ENCODE measurements at regions not wholly inside any gene's neighbourhood (a gene's known extent, or its start where the extent isn't known, plus 50 kb on each side); places are given as distances from the start of the nearest gene placed in this dataset. TPM values are rescaled to one million over a fixed set of nuclear protein-coding genes. Genes with fewer than 3 reads are reported as not detected.
"Not testable (repeated sequence)": the region's sequence is repeated elsewhere in the genome, so short reads cannot be mapped to it uniquely, and the experiment has no call there.

DNA sequence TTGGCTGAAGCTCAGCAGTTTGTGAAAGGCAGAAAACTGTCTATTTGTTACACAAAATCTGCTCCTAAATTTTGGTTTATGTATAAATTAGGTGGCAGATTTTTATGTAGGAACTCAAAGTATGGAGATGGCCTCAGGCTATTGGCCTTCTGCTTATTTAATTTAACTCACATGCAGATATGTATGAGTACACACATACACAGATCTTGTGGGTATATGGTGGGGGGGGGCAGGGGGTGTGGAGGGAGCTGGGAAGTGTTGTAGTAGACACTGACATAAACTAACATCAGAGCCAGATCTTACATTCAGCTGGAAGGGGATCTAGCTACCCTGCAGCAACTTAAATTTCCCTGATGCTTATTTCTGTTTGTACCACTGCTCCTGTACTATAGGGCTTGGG lies 170.8 kb downstream of the EPM2A start:
- H3K27ac ChIP-seq (ENCODE audit: low read depth, low read length), result no peak overlapping the region
- POLR2A ChIA-PET, result no interaction called here
- TF ChIP-seq, protein P1, sequence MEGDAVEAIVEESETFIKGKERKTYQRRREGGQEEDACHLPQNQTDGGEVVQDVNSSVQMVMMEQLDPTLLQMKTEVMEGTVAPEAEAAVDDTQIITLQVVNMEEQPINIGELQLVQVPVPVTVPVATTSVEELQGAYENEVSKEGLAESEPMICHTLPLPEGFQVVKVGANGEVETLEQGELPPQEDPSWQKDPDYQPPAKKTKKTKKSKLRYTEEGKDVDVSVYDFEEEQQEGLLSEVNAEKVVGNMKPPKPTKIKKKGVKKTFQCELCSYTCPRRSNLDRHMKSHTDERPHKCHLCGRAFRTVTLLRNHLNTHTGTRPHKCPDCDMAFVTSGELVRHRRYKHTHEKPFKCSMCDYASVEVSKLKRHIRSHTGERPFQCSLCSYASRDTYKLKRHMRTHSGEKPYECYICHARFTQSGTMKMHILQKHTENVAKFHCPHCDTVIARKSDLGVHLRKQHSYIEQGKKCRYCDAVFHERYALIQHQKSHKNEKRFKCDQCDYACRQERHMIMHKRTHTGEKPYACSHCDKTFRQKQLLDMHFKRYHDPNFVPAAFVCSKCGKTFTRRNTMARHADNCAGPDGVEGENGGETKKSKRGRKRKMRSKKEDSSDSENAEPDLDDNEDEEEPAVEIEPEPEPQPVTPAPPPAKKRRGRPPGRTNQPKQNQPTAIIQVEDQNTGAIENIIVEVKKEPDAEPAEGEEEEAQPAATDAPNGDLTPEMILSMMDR (IDR thresholded peaks at IDR 0.05; ENCODE audit: low read depth, low read length), result no peak
- DNase-seq (ENCODE audit: low read depth, low spot score), result no peak
- CTCF ChIA-PET, result no interaction called here
- H3K27me3 ChIP-seq (ENCODE audit: control insufficient read depth, insufficient read depth, low read length), result no peaks in the 10 kb centered on the region
- H3K9me3 ChIP-seq (ENCODE audit: control insufficient read depth, insufficient read depth, low read length), result no peaks in the 10 kb centered on the region
- H3K4me3 ChIP-seq (ENCODE audit: low read depth, low read length), result no peak overlapping the region

DNA sequence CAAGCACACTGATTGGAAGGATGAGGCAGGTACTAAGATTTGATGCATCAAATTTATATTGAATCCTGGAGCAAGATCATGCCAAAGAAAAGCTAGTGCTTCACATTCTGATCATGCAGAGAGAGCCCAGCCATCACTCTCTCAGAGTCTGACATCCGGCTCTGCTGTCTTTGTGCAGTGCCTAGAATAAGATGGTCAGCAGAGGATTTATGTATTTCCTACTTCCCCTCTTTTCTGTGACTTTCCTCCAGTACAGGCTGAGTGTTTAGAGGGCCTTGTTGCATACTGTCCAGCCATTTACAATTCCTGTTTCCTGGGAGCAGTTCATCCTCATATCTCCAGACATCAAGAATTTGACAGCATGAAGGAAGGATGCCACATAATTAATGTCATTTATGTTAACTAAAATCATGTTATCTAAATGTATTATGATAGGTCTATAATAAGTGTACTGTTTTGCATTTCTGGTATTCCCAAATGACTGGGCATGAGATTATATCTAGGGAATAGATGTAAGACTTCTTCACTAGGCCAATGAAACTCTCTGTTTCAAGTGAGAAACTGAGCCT lies 167.6 kb downstream of the EPM2A start:
- no peak overlapping the region for H3K4me3 ChIP-seq (ENCODE audit: low read depth, low read length)
- ChIA-PET CTCF (no interaction called here), POLR2A (no interaction called here)
- no peak for DNase-seq (ENCODE audit: low read depth, low spot score)
- no peaks in the 10 kb centered on the region for H3K27me3 ChIP-seq (ENCODE audit: control insufficient read depth, insufficient read depth, low read length)
- no peak overlapping the region for H3K27ac ChIP-seq (ENCODE audit: low read depth, low read length)
- no peaks in the 10 kb centered on the region for H3K9me3 ChIP-seq (ENCODE audit: control insufficient read depth, insufficient read depth, low read length)
- TF ChIP-seq, protein P1 (IDR thresholded peaks at IDR 0.05; ENCODE audit: low read depth, low read length), result no peak

DNA sequence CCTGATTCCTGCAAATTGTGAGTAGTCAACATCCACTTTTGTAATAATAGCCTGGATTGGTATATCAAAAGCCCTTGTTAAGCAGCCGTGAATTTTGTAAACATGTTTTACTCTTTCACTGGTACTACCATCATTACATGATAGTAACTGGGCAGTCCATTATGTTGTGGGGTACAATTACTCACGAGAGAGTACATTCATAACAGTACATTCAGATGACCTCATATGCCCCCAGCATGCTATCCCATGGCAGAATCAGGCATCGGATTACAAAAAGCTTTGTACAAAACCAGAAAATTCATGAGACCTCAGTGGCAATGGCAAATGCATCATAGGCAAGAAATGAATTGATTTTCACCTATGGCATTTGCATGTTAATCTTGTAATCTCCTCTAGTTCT lies 166.2 kb downstream of the EPM2A start:
- no peak for DNase-seq (ENCODE audit: low read depth, low spot score)

DNA sequence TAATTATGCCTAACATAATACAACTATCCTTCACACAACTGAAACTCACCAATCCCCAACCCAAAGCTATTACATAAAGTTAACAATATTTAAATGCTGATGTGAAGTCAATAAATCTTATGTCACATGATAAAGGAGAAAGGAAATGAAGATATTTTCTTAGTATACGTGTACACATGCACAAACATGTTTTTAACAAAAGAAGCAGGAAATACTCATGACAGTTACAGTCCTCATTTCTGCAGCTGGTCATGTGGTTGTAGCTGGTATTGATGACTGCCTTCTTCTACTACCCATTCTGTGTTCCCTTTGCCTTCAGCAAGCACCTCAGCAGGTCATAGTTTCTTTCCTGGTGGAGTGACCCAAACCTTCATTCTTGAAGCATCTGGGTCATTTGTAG lies 165.0 kb downstream of the EPM2A start:
- H3K4me3 ChIP-seq (ENCODE audit: low read depth, low read length); H3K27me3 ChIP-seq (ENCODE audit: control insufficient read depth, insufficient read depth, low read length); DNase-seq (ENCODE audit: low read depth, low spot score); H3K9me3 ChIP-seq (ENCODE audit: control insufficient read depth, insufficient read depth, low read length); CTCF ChIA-PET; POLR2A ChIA-PET; H3K27ac ChIP-seq (ENCODE audit: low read depth, low read length): not testable (repeated sequence)

More for the DNA sequence above, 166.2 kb downstream of the EPM2A start:
- H3K9me3 ChIP-seq (ENCODE audit: control insufficient read depth, insufficient read depth, low read length), result no peaks in the 10 kb centered on the region
- no peak overlapping the region for H3K27ac ChIP-seq (ENCODE audit: low read depth, low read length)
- H3K4me3 ChIP-seq (ENCODE audit: low read depth, low read length), result no peak overlapping the region
- H3K27me3 ChIP-seq (ENCODE audit: control insufficient read depth, insufficient read depth, low read length), result no peaks in the 10 kb centered on the region
- TF ChIP-seq, protein P1 (IDR thresholded peaks at IDR 0.05; ENCODE audit: low read depth, low read length), result no peak
- ChIA-PET POLR2A (no interaction called here), CTCF (no interaction called here)

DNA sequence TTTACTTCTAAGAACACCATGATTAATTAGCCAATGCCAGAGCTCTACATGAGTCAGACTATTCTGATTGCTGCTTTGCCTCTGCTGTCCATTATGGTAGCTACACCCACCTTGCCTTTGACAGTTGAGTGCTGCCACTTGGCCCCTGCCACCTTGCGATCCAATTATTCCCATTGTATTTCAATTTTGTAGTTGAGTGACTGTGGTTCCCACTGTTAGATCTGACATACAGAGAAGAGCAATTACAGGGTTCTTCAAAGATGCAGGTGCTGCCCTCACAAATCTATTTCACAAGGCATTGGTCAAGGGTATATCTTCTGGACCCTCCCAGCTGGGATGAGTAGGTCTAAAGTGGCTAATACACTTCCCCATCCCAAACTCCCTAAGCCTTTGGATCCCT lies 161.1 kb downstream of the EPM2A start:
- POLR2A ChIA-PET, CTCF ChIA-PET: not testable (repeated sequence)

More for the DNA sequence above, 161.1 kb downstream of the EPM2A start:
- H3K4me3 ChIP-seq (ENCODE audit: low read depth, low read length); H3K27me3 ChIP-seq (ENCODE audit: control insufficient read depth, insufficient read depth, low read length); DNase-seq (ENCODE audit: low read depth, low spot score); H3K9me3 ChIP-seq (ENCODE audit: control insufficient read depth, insufficient read depth, low read length); H3K27ac ChIP-seq (ENCODE audit: low read depth, low read length): not testable (repeated sequence)

Small RNAs in the stretch of these regions (small RNA-seq; reads per million reads assigned to genes)
- gene RNU1-33P (ENCODE audit: insufficient read length, low read depth), result not detected

Data from AG04450 (cell line).